Dendritic cell treated with granulocyte-macrophage colony-stimulating factor and Interleukin-4, amounts not matched to agents 40 ng/mL and 50 ng/mL, for 4 days (primary cell): ENCODE measurements at regions not wholly inside any gene's neighbourhood (a gene's known extent, or its start where the extent isn't known, plus 50 kb on each side); places are given as distances from the start of the nearest gene placed in this dataset.

ENCODE experiments used
- H3K27ac Mint-ChIP-seq: one replicate; pipeline ENCODE4 v1.8.0; 2022; ENCODE audit warnings: mild to moderate bottlenecking, mixed read lengths
- H3K27me3 Mint-ChIP-seq: one replicate; pipeline ENCODE4 v1.8.0; 2022; ENCODE audit warnings: mild to moderate bottlenecking, mixed read lengths
- H3K36me3 Mint-ChIP-seq: one replicate; pipeline ENCODE4 v1.8.0; 2022; ENCODE audit warnings: low read depth, mixed read lengths
- H3K4me1 Mint-ChIP-seq: one replicate; pipeline ENCODE4 v1.8.0; 2022; ENCODE audit warnings: low read depth, mixed read lengths
- H3K4me3 Mint-ChIP-seq: one replicate; pipeline ENCODE4 v1.8.0; 2022; ENCODE audit warnings: mild to moderate bottlenecking, moderate library complexity, mixed read lengths
- H3K9me3 Mint-ChIP-seq: one replicate; pipeline ENCODE4 v1.8.0; 2022; ENCODE audit warnings: mixed read lengths
- intact Hi-C: fragments of 100-400 bp; cut with micrococcal nuclease; formaldehyde crosslinking; loops from one replicate; pipeline ENCODE4 v1.15.0; 2022

- Mint-ChIP-seq H3K4me1 (no peaks in the 10 kb centered on the region), H3K27ac (no peak overlapping the region), H3K27me3 (no peaks in the 10 kb centered on the region), H3K4me3 (no peak overlapping the region), H3K36me3 (no peaks in the 10 kb centered on the region), H3K9me3 (peaks cover 18% of the 10 kb centered on the region)
- intact Hi-C loops = no loop called here
Observed at GRCh38 chr18:44298566-44298965, 382.1 kb upstream of the SETBP1 start.

GRCh38 chr18:44309185-44309584, 371.5 kb upstream of the SETBP1 start:
- Mint-ChIP-seq H3K36me3 (no peaks in the 10 kb centered on the region), H3K4me1 (no peaks in the 10 kb centered on the region), H3K27me3 (no peaks in the 10 kb centered on the region), H3K4me3 (no peak overlapping the region), H3K9me3 (peaks cover 8% of the 10 kb centered on the region), H3K27ac (no peak overlapping the region)
- intact Hi-C loops = no loop called here

- Mint-ChIP-seq H3K27ac (no peak overlapping the region), H3K4me1 (peaks cover 6% of the 10 kb centered on the region), H3K27me3 (peaks cover 2% of the 10 kb centered on the region), H3K4me3 (no peak overlapping the region), H3K9me3 (no peaks in the 10 kb centered on the region), H3K36me3 (no peaks in the 10 kb centered on the region)
- intact Hi-C loops = no loop called here
Observed at GRCh38 chr18:44320619-44321460, 359.8 kb upstream of the SETBP1 start.

DNA sequence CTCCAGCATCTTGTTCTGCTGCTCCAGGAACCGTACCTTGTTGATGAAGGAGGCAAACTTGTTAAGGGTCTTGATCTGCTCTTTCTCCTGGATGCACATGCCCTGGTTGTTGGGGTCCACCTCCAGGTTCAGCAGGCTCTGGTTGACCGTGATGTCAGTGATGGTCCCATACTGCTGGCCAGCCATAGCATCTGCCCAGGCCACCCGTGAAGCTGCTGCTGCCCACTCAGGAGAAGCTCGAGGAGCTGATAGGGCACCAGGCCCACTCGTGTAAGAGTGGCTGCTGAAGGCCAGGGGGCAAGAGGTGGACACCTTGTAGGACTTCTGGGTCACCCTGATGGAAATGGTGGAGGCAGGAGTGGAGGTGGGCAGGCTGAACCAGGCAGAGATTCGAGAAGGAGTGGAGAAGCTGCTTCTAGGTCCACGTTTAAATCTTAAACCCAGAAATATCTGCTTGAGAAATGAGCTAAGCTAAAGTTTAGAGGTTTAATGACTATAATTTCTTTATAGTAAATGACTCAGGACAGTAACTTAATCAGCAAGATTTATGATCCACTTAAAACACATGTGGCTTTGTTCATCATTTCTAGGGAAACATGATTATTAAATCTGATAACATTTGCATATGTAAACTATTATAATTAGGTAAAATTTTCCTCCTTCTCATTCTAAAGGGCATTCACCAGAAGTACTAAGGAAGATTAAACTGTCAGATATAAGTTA, 358.7 kb upstream of the SETBP1 start:
- Mint-ChIP-seq H3K27me3 (peaks cover 2% of the 10 kb centered on the region), H3K4me3 (no peak overlapping the region), H3K4me1 (peaks cover 14% of the 10 kb centered on the region), H3K36me3 (no peaks in the 10 kb centered on the region), H3K27ac (no peak overlapping the region), H3K9me3 (no peaks in the 10 kb centered on the region)
- intact Hi-C loops = no loop called here

GRCh38 chr18:44323125-44323524, 357.6 kb upstream of the SETBP1 start:
- Mint-ChIP-seq H3K9me3 (no peaks in the 10 kb centered on the region), H3K36me3 (no peaks in the 10 kb centered on the region), H3K4me3 (no peak overlapping the region), H3K27me3 (peaks cover 2% of the 10 kb centered on the region), H3K27ac (no peak overlapping the region), H3K4me1 (peaks cover 14% of the 10 kb centered on the region)
- intact Hi-C loops = no loop called here

DNA sequence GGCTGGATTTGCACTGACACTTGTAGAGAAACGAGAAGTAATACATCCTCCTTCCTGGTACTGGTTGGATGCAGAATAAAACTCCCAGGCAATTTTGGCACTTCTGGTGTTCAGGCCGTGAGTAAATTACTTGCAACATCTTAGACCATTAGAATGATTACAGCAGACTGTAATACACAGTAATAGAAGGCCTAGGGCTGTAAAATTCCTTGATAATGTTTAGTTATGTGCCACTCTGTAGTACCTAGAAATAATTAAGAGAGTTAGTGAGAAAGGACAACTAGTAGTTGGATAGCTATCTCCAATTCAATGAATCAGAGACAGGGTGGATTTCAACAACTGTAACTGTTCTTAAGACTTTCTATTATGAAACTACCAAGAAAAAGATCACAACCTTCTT, 356.3 kb upstream of the SETBP1 start:
- Mint-ChIP-seq H3K27me3 (peaks cover 2% of the 10 kb centered on the region), H3K9me3 (no peaks in the 10 kb centered on the region), H3K36me3 (no peaks in the 10 kb centered on the region), H3K27ac (no peak overlapping the region), H3K4me1 (peaks cover 14% of the 10 kb centered on the region), H3K4me3 (no peak overlapping the region)
- intact Hi-C loops = no loop called here

- intact Hi-C loops = no loop called here
Observed at GRCh38 chr18:44325903-44326635, 354.6 kb upstream of the SETBP1 start.

DNA sequence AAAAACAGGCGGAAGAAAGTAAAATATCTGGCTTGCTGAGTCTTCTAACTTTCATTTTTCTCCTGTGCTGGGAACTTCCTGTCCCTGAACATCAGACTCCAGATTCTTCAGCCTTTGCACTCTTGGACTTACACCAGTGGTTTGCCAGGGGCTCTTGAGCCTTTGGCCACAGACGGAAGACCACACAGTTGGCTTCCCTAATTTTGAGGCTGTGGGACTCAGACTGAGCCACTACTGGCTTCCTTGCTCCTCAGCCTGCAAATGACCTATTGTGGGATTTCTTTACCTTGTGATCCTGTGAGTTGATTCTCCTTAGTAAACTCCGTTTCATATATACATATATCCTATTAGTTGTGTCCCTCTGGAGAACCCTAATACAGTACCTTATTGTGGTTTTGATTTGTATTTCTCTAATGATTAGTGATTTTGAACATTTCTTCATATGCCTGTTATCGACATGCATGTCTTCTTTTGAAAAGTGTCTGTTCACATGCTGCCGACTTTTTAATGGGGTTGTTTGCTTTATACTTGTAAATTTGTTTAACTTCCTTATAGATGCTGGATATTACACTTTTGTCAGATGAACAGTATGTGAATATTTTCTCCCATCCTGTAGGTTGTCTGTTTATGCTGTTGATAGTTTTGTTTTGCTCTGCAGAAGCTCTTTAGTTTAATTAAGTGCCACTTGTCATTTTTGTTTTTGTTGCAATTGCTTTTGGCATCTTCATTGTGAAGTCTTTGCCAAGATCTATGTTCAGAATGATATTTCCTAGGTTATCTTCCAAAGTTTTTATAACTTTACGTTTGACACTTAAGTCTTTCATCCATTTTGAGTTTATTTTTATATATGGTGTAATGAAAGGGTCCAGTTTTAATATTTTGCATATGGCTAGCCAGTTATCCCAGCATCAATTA, 348.8 kb upstream of the SETBP1 start:
- no peaks in the 10 kb centered on the region for H3K36me3 Mint-ChIP-seq
- intact Hi-C loops = no loop called here
- peaks cover 3% of the 10 kb centered on the region for H3K9me3 Mint-ChIP-seq
- no peak overlapping the region for H3K27ac Mint-ChIP-seq
- no peaks in the 10 kb centered on the region for H3K4me1 Mint-ChIP-seq
- H3K27me3 Mint-ChIP-seq = peaks cover 1% of the 10 kb centered on the region
- no peak overlapping the region for H3K4me3 Mint-ChIP-seq

More at GRCh38 chr18:44325903-44326635, 354.6 kb upstream of the SETBP1 start:
- Mint-ChIP-seq H3K36me3 (no peaks in the 10 kb centered on the region), H3K4me1 (peaks cover 14% of the 10 kb centered on the region), H3K9me3 (no peaks in the 10 kb centered on the region), H3K4me3 (no peak overlapping the region), H3K27me3 (peaks cover 2% of the 10 kb centered on the region), H3K27ac (no peak overlapping the region)

GRCh38 chr18:44341759-44342158, 338.9 kb upstream of the SETBP1 start:
- H3K4me3 Mint-ChIP-seq = no peak overlapping the region
- no peaks in the 10 kb centered on the region for H3K27me3 Mint-ChIP-seq
- H3K27ac Mint-ChIP-seq = no peak overlapping the region
- no peaks in the 10 kb centered on the region for H3K4me1 Mint-ChIP-seq
- no peaks in the 10 kb centered on the region for H3K36me3 Mint-ChIP-seq
- peaks cover 49% of the 10 kb centered on the region for H3K9me3 Mint-ChIP-seq
- intact Hi-C loops = no loop called here

DNA sequence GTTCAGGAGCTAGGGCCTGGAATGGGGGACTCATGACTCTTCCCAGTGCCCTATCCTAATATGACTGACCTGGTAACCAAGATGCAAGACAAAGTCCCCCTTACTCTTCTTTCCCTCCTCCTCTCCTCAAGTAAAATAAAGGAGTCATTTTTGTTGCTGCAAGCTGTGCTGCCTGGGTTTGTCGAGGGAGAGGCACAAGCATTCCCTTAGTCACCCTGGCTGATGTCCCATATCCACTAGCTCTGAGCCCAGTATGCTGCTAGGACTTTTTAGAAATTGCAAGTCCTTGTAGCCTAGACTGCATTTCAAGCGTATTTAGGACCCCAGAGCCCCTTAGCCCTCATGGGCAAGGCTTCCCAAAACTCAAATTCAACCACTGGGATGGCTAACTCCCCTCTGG, 338.5 kb upstream of the SETBP1 start:
- H3K9me3 Mint-ChIP-seq = peaks cover 45% of the 10 kb centered on the region
- H3K27me3 Mint-ChIP-seq = no peaks in the 10 kb centered on the region
- H3K4me3 Mint-ChIP-seq = no peak overlapping the region
- H3K27ac Mint-ChIP-seq = no peak overlapping the region
- no peaks in the 10 kb centered on the region for H3K36me3 Mint-ChIP-seq
- no peaks in the 10 kb centered on the region for H3K4me1 Mint-ChIP-seq
- intact Hi-C loops = no loop called here

- H3K36me3 Mint-ChIP-seq = no peaks in the 10 kb centered on the region
- intact Hi-C loops = no loop called here
- no peak overlapping the region for H3K27ac Mint-ChIP-seq
- no peak overlapping the region for H3K4me3 Mint-ChIP-seq
- H3K9me3 Mint-ChIP-seq = peaks cover 37% of the 10 kb centered on the region
- H3K27me3 Mint-ChIP-seq = no peaks in the 10 kb centered on the region
- no peaks in the 10 kb centered on the region for H3K4me1 Mint-ChIP-seq
Observed at GRCh38 chr18:44342946-44343345, 337.7 kb upstream of the SETBP1 start.

DNA sequence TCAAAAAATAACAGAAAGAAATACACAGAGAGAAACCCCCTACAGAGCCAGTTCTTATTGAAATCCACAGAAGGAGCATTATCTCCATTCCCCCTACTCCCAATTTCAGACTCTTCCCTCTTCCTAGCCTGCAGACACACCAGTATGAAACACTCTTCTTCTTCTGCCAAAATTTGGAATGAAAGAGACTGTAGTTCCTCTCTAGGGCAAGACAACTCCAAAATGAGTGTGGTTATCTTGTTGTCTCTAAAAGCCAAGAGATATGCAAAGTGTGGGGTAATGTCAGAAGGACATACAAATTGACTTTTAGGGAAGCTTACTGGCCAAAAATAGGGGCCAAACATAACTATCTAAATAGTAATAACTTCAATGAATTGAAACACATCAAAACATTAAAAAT, 337.1 kb upstream of the SETBP1 start:
- Mint-ChIP-seq H3K9me3 (peaks cover 30% of the 10 kb centered on the region), H3K4me1 (no peaks in the 10 kb centered on the region), H3K27ac (no peak overlapping the region), H3K4me3 (no peak overlapping the region), H3K36me3 (no peaks in the 10 kb centered on the region), H3K27me3 (no peaks in the 10 kb centered on the region)
- intact Hi-C loops = no loop called here

DNA sequence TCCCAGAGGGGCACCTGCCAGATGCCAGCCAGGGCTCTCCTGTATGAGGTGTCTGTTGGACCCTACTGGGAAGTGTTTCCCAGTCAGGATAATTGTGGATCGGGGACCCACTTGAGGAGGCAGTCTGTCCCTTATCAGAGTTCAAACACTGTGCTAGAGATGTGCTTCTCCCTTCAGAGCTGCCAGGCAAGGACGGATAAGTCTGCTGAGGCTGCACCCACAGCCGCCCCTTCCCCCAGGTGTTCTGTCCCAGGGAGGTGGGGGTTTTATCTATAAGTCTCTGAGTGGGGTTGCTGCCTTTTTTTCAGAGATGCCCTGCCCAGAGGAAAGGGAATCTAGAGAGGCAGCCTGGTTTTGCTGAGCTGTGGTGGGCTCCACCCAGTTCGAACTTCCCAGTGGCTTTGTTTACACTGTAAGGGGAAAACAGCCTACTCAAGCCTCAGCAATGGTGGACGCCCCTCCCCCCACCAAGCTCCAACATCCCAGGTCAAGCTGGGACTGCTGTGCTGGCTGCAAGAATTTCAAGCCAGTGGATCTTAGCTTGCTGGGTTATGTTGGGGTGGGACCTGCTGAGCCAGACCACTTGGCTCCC, 324.0 kb upstream of the SETBP1 start:
- Mint-ChIP-seq H3K4me3 (no peak overlapping the region), H3K36me3 (no peaks in the 10 kb centered on the region), H3K27ac (no peak overlapping the region), H3K9me3 (peaks cover 31% of the 10 kb centered on the region), H3K27me3 (no peaks in the 10 kb centered on the region), H3K4me1 (no peaks in the 10 kb centered on the region)
- intact Hi-C loops = no loop called here
